T-helper 1 cell treated with Interleukin-12 subunit alpha and Interleukin-12 subunit beta and Interleukin-4 antibody, amounts not matched to agents 30 ng/mL and 1 ng/mL, for 36 hours (primary cell): ENCODE measurements at regions not wholly inside any gene's neighbourhood (a gene's known extent, or its start where the extent isn't known, plus 50 kb on each side); places are given as distances from the start of the nearest gene placed in this dataset.

Experiments used
- intact Hi-C: fragments of 100-400 bp; cut with micrococcal nuclease; formaldehyde crosslinking; loops from one replicate; pipeline ENCODE4 v1.15.1; 2024

DNA sequence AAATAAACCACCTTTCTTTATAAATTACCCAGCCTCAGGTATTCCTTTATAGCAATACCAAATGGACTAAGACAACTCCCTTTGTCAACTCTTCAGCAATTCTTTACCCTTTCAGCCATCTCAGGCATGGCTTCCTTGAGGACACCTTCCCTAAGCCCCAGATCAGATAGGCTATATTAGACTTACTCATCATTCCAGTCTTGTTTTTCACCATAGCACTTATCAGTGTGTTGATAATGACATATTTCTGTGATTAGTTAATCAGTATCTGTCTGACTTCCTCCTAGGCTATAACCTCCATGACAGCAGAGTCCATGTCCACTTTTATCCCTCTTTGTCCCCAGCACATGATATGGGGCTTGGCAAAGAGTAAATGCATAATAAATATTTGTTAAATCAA, 238.1 kb downstream of the ACTL7B start:
- intact Hi-C loops: no loop called here

DNA sequence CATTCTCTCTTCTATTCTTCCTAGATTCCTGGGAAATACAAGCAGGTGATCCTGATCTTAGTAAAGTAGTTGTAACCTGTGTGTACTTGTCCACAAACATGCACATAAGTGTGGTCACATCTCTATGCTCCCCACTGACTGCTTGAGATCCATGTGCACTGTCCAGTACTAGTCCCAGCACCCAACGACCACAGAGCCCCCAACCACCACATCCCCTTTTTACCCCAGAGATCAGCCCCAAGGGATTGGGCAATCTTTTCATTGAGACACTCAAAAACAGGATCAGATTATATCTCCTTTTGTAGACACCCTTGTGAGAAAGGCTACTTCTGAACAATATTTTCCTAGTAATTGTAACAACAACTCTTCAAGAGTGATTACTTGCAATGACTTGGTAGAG, 240.6 kb downstream of the ACTL7B start:
- intact Hi-C loops: no loop called here

DNA sequence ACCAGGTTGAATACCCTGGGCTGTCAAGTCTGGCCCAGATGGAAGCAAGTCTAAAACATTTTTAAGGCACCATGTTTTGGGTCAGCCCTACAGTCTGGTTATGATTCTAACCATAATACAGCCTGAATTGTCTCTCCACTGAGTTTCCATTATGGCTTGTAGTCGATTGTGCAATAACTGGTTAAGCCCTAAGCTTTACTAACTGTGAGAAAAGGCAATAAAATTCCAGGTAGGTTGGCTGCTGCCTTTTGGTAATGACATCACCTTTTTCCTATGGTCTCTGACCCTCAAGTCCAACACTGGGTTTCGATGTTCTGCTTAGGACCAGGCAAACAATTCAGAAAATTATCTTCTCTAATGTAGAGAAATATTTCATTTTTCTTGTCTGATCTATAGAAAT, 243.3 kb downstream of the ACTL7B start:
- intact Hi-C loops: no loop called here

DNA sequence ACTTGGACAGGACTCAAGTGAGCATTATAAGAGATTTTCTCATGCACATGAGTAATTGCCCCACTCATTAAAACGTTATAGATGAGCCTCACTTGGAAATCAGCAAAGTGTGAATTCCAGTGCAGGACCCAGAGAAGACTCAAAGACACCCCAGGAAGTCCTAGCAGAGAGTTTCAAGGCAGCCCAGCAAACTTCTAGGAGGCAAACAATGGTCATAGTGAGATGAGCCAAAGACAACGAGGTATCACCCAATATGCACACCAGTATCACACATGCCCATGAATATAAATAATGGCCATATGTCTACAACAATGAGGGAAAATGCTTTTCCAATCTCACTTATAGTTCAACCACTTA, 245.9 kb downstream of the ACTL7B start:
- intact Hi-C loops: no loop called here

DNA sequence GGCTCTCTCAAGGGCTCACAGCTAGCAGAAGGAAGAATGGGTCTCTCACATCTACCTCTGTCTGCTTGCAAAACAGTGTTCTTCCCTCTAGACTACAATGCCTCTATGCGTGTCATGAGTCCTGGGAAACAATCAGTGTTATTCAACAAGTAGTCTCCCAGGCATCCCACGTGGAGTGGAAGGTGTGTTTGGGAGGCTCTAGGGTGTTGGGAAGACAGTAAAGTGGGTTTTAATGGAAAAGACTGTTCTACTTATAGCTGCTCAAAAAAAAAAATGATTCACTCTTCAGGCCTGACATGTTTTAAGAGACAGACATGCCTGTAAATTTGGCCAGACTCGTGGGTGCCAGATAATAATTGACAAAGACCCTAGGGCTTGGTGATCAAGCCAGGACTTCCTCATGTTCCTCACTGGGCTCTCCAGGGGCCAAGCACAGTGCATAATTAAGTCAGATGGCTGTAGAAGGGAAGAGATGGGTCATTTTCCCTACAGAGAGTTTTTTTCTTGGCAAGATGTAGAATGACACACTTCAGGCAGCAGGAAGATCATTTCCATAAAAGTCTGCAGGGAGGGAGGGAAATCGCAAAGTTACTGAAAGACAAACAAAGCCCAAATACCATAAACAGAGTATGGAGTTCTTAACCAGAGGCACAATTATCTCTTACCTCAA, 246.4 kb downstream of the ACTL7B start:
- intact Hi-C loops: no loop called here

DNA sequence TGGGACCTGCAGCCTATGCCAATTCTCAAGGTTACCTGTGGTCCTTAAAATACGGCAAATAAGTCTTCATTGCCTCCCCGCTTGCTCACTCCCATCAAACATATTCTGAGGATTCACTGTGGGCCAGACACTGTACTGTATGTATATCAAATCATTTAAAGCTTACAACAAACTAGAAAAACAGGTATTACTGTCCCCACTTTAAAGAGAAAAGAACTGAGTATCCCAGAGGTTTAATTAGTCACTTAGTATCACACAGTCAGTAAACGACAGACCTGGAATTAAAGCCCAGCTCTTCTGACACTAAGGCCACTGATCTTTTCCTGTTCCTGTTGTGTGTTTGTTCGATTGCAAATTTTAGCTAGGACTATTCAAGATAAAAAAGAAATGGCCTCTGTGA, 248.2 kb downstream of the ACTL7B start:
- intact Hi-C loops: no loop called here

DNA sequence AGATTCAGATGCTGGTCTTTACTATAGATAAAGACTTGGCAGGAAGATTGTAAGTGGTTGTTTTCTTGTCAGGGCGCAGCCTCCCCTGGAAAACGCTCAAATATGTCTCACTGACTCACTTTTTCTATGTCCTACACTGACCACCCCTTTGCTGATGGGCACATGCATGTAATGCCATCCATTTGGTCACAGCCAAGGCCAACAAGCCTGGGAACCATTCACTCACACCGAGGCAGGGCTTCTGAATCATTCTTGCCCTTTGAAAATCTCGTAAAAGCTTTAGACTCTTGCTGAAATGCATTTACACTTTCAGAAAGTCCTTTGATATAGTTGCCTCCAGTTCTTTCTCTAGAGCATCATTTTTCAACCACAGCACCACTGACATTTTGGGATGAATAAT, 249.4 kb downstream of the ACTL7B start:
- intact Hi-C loops: no loop called here

DNA sequence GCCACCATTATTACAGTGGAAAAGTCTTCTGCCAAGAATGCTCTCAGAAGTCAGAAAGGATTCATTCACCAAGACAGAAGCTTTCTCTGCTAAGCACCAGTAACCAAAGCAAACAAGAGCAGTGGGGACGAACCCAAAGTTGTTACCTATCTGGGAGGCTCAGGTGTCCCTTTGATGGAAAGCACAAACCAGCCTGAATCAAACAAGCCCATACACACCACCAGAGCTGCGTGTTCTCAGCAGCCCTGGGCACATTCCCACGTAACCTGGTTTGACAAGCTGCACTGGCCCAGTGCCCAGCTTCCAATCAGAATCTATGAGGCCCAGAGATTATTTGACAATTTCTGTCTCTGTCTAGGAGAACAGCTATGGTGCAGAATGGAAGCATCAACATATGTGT, 252.6 kb downstream of the ACTL7B start:
- intact Hi-C loops: no loop called here

DNA sequence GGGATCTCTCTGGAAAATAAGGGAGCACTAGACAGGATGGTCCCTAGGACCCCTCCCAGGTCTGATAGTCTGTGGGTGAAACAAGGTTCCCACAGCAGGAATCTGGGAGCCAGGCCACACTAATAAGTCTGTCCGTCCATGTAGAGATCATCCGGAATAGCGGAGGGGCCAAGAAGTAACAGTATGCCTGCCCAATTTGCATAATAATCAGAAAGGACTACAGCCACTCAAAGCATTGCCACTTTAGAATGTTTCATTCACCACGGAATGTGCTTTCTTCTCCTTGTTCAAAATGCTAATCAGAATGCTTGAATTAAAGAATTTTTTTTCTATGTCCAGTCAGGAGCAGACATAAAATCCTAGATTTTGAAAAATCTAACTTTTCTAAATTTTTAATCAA, 254.9 kb downstream of the ACTL7B start:
- intact Hi-C loops: no loop called here

DNA sequence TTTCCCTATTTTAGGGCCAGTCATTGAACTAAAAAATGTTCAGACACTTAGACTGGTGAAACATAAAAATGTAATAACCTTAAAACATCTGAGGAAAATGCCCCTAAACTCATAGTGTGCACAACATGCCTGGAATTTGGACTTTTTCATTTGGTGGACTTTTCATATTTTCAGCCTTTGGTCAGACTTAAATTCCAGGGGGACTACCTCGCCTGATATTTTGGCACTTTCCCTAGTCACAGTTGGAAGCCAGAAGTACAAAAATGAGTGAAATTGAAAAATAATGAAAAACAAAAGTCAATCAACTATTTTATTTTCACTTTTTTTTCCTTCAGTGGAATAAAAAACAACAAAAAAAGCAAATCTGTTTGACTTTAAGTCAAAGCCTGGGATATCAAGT, 256.2 kb downstream of the ACTL7B start:
- intact Hi-C loops: no loop called here

DNA sequence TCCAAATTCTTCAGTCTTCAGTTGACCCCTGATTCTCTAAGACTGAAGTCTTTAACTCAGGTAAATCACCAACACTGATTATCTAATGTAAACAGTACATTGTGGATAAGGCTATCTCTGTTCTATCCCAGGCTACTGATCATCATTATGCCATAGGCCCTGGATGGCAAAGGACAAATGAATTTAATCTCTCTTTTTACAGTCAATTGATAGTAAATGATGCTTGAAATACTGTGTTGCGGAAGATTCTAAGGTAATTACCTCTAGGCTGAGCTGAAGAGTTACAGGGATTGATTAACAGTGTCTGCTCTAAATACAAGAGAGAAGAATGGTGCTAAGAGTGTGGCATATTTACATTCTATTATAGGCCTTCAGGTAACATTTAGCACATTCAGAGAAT, 264.7 kb downstream of the ACTL7B start:
- intact Hi-C loops: no loop called here

DNA sequence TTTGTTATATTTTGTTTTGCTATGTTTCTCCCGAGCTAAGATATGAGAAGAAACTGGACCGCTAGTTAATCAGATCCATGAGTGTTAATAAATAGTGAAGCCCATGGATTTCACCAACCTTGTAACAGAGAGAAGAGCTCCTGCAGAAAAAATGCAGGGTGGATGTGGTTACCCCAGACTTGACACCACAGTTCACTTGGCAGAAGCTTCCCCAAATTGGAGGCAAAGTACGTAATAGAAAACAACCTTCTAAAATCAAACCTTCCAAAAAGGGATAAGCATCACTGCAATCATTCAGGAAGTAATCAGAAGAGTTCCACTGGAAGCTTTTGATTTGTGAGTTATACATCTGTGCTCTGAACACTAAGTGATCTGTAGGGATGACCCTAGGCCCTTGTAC, 267.5 kb downstream of the ACTL7B start:
- intact Hi-C loops: no loop called here

DNA sequence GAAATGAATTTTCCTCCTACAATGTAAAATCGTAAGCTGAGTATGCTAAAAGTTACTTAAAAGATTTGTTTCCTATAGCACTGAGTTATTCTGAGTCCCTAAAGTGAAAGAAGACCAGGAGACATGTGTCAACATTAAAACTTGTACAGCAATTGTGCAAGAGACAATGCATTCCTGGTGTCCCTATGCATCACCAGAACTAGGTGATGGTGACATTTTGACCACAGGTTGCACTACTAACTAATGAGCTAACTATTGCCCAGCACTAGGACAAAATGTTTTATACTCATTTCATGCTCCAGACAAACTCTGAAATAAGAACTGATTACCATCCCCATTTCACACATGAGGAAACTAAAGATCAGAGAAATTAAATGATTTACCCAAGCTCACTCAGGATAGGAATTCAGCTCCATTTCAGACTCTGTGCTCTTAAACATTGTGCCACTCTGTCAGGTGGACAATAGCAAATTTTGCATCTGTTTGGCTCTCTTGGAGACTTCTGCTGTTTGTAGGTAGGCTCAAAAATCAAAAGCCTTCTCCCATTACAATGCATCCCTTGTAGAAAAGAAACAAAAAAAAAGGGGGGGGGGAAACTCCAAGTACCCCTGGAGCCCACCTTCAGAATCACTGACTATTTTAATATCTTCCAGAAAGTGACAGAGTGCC, 269.2 kb downstream of the ACTL7B start:
- intact Hi-C loops: no loop called here

DNA sequence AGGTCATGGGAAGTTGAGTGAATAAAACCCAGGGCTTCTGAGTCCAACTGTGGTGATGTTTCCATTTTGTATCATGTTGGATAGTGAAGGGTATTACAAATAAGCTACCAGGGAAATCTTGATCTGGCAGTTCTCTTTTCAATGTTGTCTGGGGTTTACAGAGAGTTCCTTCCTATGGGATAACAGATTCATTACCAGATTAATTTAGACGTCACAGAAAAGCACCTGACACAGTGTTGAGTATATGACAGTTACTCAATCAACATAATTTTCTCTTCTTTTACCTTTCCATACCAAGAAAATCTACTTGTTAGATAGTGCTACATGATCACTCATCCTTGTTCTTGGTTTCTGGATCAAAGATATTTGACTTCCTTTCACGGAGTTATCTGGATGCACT, 270.9 kb downstream of the ACTL7B start:
- intact Hi-C loops: no loop called here

DNA sequence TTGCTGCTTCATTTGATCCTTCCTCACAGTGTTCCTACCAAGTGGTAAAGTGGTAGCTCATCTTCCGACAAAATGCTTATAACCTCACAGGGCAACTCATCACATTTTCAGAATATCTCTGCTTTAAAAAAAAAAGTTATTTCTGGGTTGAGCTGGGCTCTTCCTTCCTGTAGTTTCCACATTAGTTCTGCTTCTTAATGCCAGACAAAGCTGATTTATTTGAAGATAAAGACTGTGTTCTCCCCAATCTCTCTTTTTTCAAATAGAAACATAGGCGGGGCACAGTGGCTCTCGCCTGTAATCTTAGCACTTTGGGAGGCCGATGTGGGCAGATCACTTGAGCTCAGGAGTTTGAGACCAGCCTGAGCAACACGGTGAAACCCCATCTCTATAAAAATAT, 273.1 kb downstream of the ACTL7B start:
- intact Hi-C loops: no loop called here

DNA sequence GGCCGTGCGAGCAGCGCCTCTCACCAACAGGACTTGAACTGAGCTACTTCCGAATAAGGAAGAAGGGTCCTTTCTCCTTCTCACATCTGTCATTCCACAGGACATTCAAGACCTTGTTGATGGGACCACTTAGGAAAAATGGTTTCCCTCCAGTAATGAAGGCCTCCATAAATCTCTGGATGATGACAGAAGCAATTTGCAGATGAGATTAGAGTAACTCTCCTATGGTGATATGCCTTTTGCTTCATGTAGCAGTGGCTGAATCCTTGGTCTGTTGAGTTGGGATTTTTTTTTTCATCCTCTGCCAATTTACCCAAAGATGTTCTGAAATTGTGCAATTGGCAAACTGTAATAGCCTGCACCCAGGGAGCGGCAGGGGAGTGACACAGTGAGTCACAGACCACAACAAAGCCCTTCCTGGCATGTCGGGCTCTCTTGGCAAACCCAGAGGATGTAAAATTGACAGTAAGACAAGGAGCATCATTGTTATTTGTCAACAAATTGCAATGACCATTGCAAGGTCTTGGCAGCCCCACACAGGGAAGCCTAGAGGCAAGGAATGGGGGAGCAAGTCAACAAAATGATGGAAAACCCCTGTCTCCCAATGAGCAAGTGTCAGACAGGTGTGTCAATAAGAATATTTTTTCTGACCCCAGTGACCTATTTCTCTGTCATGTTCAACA, 275.9 kb downstream of the ACTL7B start:
- intact Hi-C loops: no loop called here

DNA sequence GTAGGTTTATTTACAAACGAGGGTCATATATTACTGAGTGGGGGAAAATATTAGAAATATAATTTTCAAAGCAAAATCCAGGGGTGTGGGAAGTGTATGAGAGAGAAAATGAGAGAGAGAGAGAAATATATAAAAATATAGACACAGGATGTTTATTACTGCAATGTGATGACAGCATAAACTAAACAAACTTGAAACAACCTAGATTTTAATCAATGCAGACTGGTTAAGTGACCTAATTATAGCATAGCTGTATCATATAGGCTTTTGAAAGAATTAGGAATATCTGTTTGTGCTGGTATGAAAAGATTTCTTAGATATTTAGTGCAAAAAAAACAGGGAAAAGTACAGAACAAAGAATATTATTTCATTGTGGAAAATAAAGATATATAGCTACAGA, 280.5 kb downstream of the ACTL7B start:
- intact Hi-C loops: no loop called here

DNA sequence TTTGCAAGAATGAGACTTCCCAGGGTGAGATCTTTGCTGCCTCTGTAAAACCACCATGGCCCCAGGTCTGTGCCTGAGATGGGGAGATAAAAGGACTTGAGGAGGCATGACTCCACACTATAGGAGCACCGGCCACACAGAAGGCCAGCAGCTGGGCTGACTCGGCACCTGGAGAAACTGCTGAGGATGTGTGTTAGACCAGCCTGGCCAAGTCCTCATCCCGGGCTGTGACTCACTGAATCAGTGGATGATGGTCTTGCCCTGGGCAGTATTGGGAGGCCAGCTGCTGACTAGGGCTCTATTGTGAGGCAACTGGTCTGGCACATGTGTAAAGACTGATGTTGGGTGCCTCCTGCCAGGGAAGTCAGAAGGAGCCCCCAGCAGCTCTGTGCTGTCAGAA, 286.2 kb downstream of the ACTL7B start:
- intact Hi-C loops: no loop called here

DNA sequence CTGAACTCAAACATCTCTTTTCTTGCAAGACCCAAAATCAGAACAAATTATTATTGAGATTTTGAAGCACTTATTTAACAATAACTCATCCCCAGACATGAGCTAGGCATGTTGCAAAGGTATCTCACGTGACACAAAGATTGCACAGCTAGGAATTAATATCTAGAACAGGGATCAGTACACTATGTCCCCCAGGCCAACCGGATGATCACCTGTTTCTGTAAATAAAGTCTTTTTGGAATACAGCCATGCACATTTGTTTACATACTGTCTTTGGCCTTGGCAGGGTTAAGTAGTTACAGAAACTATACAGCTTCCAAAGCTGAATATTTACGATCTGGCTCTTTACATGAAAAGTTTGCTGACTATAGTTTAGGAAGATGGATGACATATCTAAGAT, 287.7 kb downstream of the ACTL7B start:
- intact Hi-C loops: no loop called here

DNA sequence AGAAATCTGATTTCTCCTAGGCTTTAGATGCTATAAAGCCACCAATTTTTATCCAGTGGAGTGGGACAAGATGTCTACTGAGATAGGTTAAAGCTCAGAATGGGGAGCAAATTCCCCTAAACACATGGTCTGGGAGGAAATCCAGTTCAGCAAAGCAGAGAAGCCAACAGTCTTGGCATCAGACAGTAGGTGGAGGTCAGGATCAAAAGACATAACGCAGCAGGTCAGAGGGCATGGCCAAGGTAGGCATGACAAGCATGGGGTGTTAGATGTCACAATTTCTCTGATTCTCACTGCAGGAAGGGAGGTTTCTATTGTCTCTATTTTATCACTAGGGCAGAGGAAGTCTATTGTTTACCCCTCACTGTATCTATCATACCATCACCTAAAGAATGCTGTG, 288.2 kb downstream of the ACTL7B start:
- intact Hi-C loops: no loop called here

DNA sequence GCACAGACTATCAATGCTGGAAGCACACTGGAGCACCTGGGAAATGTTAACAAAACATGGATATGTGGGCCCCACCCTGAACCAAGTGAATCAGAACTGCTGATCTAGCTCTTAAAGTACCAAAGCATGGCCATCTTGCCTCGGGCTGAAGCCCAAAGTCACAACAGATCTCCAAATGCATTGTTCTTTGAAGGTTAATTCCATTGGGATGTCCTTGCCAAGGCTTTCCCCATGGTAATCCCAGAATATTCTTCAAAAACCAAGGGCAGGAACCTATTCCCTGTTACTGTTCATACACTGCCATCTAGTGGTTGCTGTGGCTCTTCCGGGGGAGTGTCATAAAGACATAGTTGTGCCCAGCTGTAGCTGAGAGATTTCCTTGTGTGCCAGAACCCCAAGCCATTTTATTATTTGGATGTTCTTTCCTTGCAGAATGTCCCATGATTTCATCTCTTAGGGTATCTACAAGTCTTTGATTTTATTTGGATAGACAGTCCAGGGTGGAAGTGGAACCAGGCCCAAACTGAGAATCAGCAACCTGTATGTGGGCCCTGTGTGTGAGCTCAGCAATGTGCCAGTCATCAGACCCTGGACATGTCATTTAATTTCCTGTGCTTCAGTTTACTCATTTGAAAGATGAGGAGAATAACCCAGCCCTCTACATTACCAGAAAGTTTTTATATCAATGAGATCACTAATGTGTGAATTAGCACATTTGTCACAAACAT, 290.0 kb downstream of the ACTL7B start:
- intact Hi-C loops: loop anchor here (1.0 kb wide), 2 partner anchors 1082 to 1101 kb away; no protein-coding TSS in a partner anchor

DNA sequence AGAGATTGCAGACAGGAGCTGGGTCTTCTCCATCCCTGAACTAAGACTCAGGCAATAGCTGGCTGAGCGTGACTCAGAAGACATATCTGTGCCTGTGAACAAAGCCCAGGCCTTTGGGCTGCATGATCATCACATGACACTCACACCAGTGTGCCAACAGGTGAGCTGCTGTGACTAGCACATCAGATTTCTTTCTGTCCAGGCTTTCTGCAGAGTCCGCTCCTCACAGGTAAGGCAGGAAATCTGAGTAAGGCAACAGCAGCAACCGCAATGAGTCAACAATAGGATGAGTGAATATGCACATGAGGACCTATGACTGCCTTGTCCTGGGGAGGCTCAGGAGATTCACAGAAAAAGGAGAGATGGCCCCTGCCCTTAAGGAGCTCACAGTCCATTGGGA, 293.6 kb downstream of the ACTL7B start:
- intact Hi-C loops: no loop called here
